ENCODE measurements at regions not wholly inside any gene's neighbourhood (a gene's known extent, or its start where the extent isn't known, plus 50 kb on each side); places are given as distances from the start of the nearest gene placed in this dataset.
"Not testable (repeated sequence)": the region's sequence is repeated elsewhere in the genome, so short reads cannot be mapped to it uniquely, and the experiment has no call there.

GRCh38 chr2:18066066-18066465 is 187.6 kb downstream of the KCNS3 start:
- no peak for DNase-seq

- no peak for DNase-seq
These were observed 186.8 kb downstream of the KCNS3 start for GRCh38 chr2:18065249-18065648.

GRCh38 chr2:18063826-18064470 is 185.5 kb downstream of the KCNS3 start:
- DNase-seq: no peak

- DNase-seq: no peak
These were observed 184.4 kb downstream of the KCNS3 start for GRCh38 chr2:18062892-18063291.

- DNase-seq: no peak
These were observed 183.2 kb downstream of the KCNS3 start for GRCh38 chr2:18061717-18062116.

- DNase-seq: no peak
These were observed 179.2 kb downstream of the KCNS3 start for GRCh38 chr2:18057657-18058056.

GRCh38 chr2:18055290-18055689 is 176.8 kb downstream of the KCNS3 start:
- no peak for DNase-seq

GRCh38 chr2:18050001-18050400 is 171.5 kb downstream of the KCNS3 start:
- DNase-seq: no peak

- DNase-seq: no peak
These were observed 170.9 kb downstream of the KCNS3 start for GRCh38 chr2:18049325-18049724.

GRCh38 chr2:18047896-18048657 is 169.6 kb downstream of the KCNS3 start:
- DNase-seq: no peak

GRCh38 chr2:18047213-18047611 is 168.7 kb downstream of the KCNS3 start:
- DNase-seq: no peak

- DNase-seq: no peak
These were observed 168.2 kb downstream of the KCNS3 start for GRCh38 chr2:18046558-18047212.

GRCh38 chr2:18046017-18046416 is 167.6 kb downstream of the KCNS3 start:
- no peak for DNase-seq

GRCh38 chr2:18045230-18045629 is 166.8 kb downstream of the KCNS3 start:
- DNase-seq: no peak

GRCh38 chr2:18017381-18017780 is 138.9 kb downstream of the KCNS3 start:
- DNase-seq: not testable (repeated sequence)

GRCh38 chr2:18009891-18010290 is 131.4 kb downstream of the KCNS3 start:
- no peak for DNase-seq

GRCh38 chr2:18005411-18005810 is 126.9 kb downstream of the KCNS3 start:
- DNase-seq: no peak

GRCh38 chr2:18001671-18002070 is 123.2 kb downstream of the KCNS3 start:
- DNase-seq: no peak

GRCh38 chr2:17996978-17997377 is 118.5 kb downstream of the KCNS3 start:
- DNase-seq: no peak

GRCh38 chr2:17995593-17995992 is 117.1 kb downstream of the KCNS3 start:
- DNase-seq: no peak
